Activated naive CD4-positive, alpha-beta T cell treated with anti-CD3 and anti-CD28 coated beads for 36 hours (primary cell): ENCODE measurements at regions not wholly inside any gene's neighbourhood (a gene's known extent, or its start where the extent isn't known, plus 50 kb on each side); places are given as distances from the start of the nearest gene placed in this dataset.
"Not testable (repeated sequence)": the region's sequence is repeated elsewhere in the genome, so short reads cannot be mapped to it uniquely, and the experiment has no call there.

Source experiments
- CTCF ChIA-PET: fragments of 350-600 bp; sonication (Branson Sonifier 250); formaldehyde crosslinking; loops from one replicate; lab custom pipeline; 2021; ENCODE audit warnings: antibody characterized with exemption; lab: Charles Lee
- DNase-seq: peaks from one replicate; pipeline ENCODE4 v3.0.0-alpha.2; 2020
- H3K27ac Mint-ChIP-seq: one replicate; pipeline ENCODE4 v1.8.0; 2021; ENCODE audit warnings: mild to moderate bottlenecking, mixed read lengths
- H3K27me3 Mint-ChIP-seq: one replicate; pipeline ENCODE4 v1.8.0; 2021; ENCODE audit warnings: low read depth, mixed read lengths
- H3K36me3 Mint-ChIP-seq: one replicate; pipeline ENCODE4 v1.8.0; 2021; ENCODE audit warnings: low read depth, mixed read lengths
- H3K4me1 Mint-ChIP-seq: one replicate; pipeline ENCODE4 v1.8.0; 2021; ENCODE audit warnings: low read depth, mixed read lengths
- H3K4me3 Mint-ChIP-seq: one replicate; pipeline ENCODE4 v1.8.0; 2021; ENCODE audit warnings: mild to moderate bottlenecking, moderate library complexity, mixed read lengths
- H3K9me3 Mint-ChIP-seq: one replicate; pipeline ENCODE4 v1.8.0; 2021; ENCODE audit warnings: mixed read lengths
- intact Hi-C: fragments of 100-400 bp; cut with micrococcal nuclease; formaldehyde crosslinking; loops from one replicate; pipeline ENCODE4 v1.15.1; 2023

GRCh38 chr5:168086746-168087145 lies 204.7 kb upstream of the WWC1 start:
- DNase-seq: no peak
- no peak overlapping the region for H3K4me3 Mint-ChIP-seq
- H3K27me3 Mint-ChIP-seq: peaks cover 8% of the 10 kb centered on the region
- no peaks in the 10 kb centered on the region for H3K36me3 Mint-ChIP-seq
- H3K27ac Mint-ChIP-seq: no peak overlapping the region
- CTCF ChIA-PET: no interaction called here
- H3K4me1 Mint-ChIP-seq: no peaks in the 10 kb centered on the region
- H3K9me3 Mint-ChIP-seq: peaks cover 1% of the 10 kb centered on the region
- intact Hi-C loops: no loop called here

- no peaks in the 10 kb centered on the region for H3K9me3 Mint-ChIP-seq
- no peak overlapping the region for H3K27ac Mint-ChIP-seq
- H3K27me3 Mint-ChIP-seq: peaks cover 5% of the 10 kb centered on the region
- H3K4me3 Mint-ChIP-seq: no peak overlapping the region
- no peak for DNase-seq
- H3K36me3 Mint-ChIP-seq: no peaks in the 10 kb centered on the region
- H3K4me1 Mint-ChIP-seq: no peaks in the 10 kb centered on the region
- CTCF ChIA-PET: no interaction called here
- intact Hi-C loops: no loop called here
These were observed 202.9 kb upstream of the WWC1 start for GRCh38 chr5:168088410-168089173.

- peaks cover 5% of the 10 kb centered on the region for H3K27me3 Mint-ChIP-seq
- intact Hi-C loops: no loop called here
- CTCF ChIA-PET: no interaction called here
- no peak for DNase-seq
- no peaks in the 10 kb centered on the region for H3K4me1 Mint-ChIP-seq
- H3K27ac Mint-ChIP-seq: no peak overlapping the region
- no peaks in the 10 kb centered on the region for H3K9me3 Mint-ChIP-seq
- no peak overlapping the region for H3K4me3 Mint-ChIP-seq
- H3K36me3 Mint-ChIP-seq: no peaks in the 10 kb centered on the region
These were observed 202.1 kb upstream of the WWC1 start for GRCh38 chr5:168089201-168089887.

- no peak for DNase-seq
- Mint-ChIP-seq H3K4me3 (no peak overlapping the region), H3K27ac (no peak overlapping the region), H3K27me3 (peaks cover 3% of the 10 kb centered on the region), H3K36me3 (no peaks in the 10 kb centered on the region), H3K4me1 (no peaks in the 10 kb centered on the region), H3K9me3 (no peaks in the 10 kb centered on the region)
- CTCF ChIA-PET: interaction anchor here (0.6 kb wide), 1 partner anchor 436 kb away, joined by 3 read pairs; no protein-coding TSS in a partner anchor
- intact Hi-C loops: no loop called here
These were observed 198.9 kb upstream of the WWC1 start for GRCh38 chr5:168092209-168093185.

GRCh38 chr5:168093200-168093910 lies 198.1 kb upstream of the WWC1 start:
- Mint-ChIP-seq H3K27me3 (peaks cover 4% of the 10 kb centered on the region), H3K4me3 (no peak overlapping the region), H3K36me3 (no peaks in the 10 kb centered on the region), H3K27ac (no peak overlapping the region), H3K9me3 (no peaks in the 10 kb centered on the region), H3K4me1 (no peaks in the 10 kb centered on the region)
- no peak for DNase-seq
- intact Hi-C loops: no loop called here
- CTCF ChIA-PET: no interaction called here

GRCh38 chr5:168096525-168096924 lies 194.9 kb upstream of the WWC1 start:
- Mint-ChIP-seq H3K4me3 (no peak overlapping the region), H3K27ac (no peak overlapping the region), H3K36me3 (no peaks in the 10 kb centered on the region), H3K4me1 (no peaks in the 10 kb centered on the region), H3K9me3 (no peaks in the 10 kb centered on the region), H3K27me3 (peaks cover 5% of the 10 kb centered on the region)
- CTCF ChIA-PET: no interaction called here
- no peak for DNase-seq
- intact Hi-C loops: no loop called here

- H3K4me1 Mint-ChIP-seq: no peaks in the 10 kb centered on the region
- H3K27ac Mint-ChIP-seq: no peak overlapping the region
- intact Hi-C loops: no loop called here
- H3K36me3 Mint-ChIP-seq: no peaks in the 10 kb centered on the region
- no peak overlapping the region for H3K4me3 Mint-ChIP-seq
- peaks cover 5% of the 10 kb centered on the region for H3K27me3 Mint-ChIP-seq
- DNase-seq: no peak
- CTCF ChIA-PET: no interaction called here
- no peaks in the 10 kb centered on the region for H3K9me3 Mint-ChIP-seq
These were observed 193.4 kb upstream of the WWC1 start for GRCh38 chr5:168097876-168098653.

- Mint-ChIP-seq H3K4me1 (no peaks in the 10 kb centered on the region), H3K9me3 (no peaks in the 10 kb centered on the region), H3K27me3 (peaks cover 5% of the 10 kb centered on the region), H3K4me3 (no peak overlapping the region), H3K36me3 (no peaks in the 10 kb centered on the region), H3K27ac (no peak overlapping the region)
- intact Hi-C loops: no loop called here
- DNase-seq: no peak
- CTCF ChIA-PET: no interaction called here
These were observed 190.1 kb upstream of the WWC1 start for GRCh38 chr5:168101352-168101751.

- H3K27me3 Mint-ChIP-seq, H3K4me1 Mint-ChIP-seq, DNase-seq, H3K4me3 Mint-ChIP-seq, CTCF ChIA-PET, H3K9me3 Mint-ChIP-seq, H3K36me3 Mint-ChIP-seq, H3K27ac Mint-ChIP-seq, intact Hi-C loops: not testable (repeated sequence)
These were observed 188.4 kb upstream of the WWC1 start for GRCh38 chr5:168103018-168103417.

- Mint-ChIP-seq H3K4me1 (no peaks in the 10 kb centered on the region), H3K27ac (no peak overlapping the region), H3K36me3 (no peaks in the 10 kb centered on the region), H3K27me3 (peaks cover 4% of the 10 kb centered on the region), H3K9me3 (no peaks in the 10 kb centered on the region), H3K4me3 (no peak overlapping the region)
- DNase-seq: no peak
- intact Hi-C loops: no loop called here
- CTCF ChIA-PET: no interaction called here
These were observed 187.1 kb upstream of the WWC1 start for GRCh38 chr5:168104350-168104749.

GRCh38 chr5:168104811-168105481 lies 186.5 kb upstream of the WWC1 start:
- H3K4me3 Mint-ChIP-seq: no peak overlapping the region
- intact Hi-C loops: no loop called here
- H3K27me3 Mint-ChIP-seq: peaks cover 4% of the 10 kb centered on the region
- DNase-seq: no peak
- no peaks in the 10 kb centered on the region for H3K9me3 Mint-ChIP-seq
- H3K4me1 Mint-ChIP-seq: no peaks in the 10 kb centered on the region
- CTCF ChIA-PET: no interaction called here
- no peak overlapping the region for H3K27ac Mint-ChIP-seq
- H3K36me3 Mint-ChIP-seq: no peaks in the 10 kb centered on the region
